HG02642 (cell line): ENCODE measurements at regions not wholly inside any gene's neighbourhood (a gene's known extent, or its start where the extent isn't known, plus 50 kb on each side); places are given as distances from the start of the nearest gene placed in this dataset.

Experiments used
- ATAC-seq: cut with Tn5 transposase; IDR thresholded peaks from one replicate; pipeline ENCODE4 v1.9.1; 2021; ENCODE audit warnings: mild to moderate bottlenecking; ENCODE audit not compliant: unreplicated experiment, poor library complexity

DNA sequence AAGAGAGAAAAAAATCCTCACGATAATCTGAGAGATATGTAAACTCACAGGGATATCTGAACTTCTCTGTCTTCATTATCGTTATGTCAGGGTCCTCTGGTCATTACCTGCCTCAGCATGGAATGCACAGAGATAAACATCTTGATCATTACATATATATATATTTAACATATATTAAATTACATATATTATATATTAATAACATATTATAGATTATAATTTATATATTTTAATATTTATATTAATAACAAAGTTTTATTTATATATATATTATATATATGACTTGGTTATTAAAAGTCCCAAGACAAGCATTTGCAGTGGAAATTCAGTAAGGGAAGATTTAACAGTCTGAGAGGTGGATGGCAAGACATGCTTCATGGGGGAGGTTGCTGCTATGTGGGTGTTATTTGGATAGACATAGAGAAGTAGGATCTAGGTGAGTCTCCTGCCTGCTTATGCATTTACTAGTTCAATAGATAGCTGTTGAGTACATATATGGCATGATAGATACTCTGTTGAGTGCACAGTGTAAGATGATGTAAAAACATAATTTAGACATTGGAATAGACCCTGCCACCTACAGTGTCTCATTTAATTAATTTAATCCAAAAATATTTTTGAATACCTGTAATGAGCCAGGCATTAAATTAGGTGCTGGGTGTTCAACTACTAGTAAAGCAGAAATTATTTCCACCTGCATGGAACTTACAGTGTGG lies 255.2 kb downstream of the RAD51AP2 start:
- ATAC-seq, result no peak

DNA sequence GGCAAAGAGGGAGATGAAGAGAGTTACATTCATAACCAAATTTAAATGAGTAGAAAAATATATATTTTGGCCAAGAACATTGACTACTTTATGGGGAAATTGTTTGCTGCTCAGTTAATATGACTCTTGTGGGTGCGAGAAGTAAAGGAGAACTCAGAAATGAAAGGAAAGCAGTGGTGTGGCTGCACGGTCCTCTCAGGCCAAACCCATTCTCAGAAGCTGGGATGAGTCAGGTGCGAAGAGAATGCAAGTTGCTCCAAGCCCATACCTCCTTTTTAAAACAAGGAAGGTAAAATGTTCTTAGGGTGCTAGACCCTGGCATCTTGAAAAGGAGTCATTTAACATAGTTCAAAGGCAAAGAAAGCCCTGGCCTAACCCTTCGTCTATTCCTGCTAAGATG lies 258.6 kb downstream of the RAD51AP2 start:
- no peak for ATAC-seq

DNA sequence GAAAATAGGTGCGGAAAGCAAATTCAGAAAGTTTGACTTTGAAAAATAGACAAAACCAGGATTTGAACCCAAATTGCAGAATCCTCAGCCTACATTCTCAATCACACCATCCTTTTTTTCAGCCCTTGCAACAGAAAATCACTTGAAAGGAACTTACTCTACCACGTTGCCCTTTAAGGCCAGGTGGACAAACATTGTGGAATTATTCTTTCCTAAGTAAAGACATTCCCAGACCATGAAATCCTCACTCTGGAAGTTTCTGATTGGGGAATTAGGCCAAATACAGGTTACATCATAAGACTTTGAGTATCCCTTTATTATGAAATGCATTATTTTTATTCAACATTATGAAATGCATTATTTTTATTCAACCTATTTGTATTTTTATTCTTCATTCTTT lies 259.4 kb downstream of the RAD51AP2 start:
- no peak for ATAC-seq

DNA sequence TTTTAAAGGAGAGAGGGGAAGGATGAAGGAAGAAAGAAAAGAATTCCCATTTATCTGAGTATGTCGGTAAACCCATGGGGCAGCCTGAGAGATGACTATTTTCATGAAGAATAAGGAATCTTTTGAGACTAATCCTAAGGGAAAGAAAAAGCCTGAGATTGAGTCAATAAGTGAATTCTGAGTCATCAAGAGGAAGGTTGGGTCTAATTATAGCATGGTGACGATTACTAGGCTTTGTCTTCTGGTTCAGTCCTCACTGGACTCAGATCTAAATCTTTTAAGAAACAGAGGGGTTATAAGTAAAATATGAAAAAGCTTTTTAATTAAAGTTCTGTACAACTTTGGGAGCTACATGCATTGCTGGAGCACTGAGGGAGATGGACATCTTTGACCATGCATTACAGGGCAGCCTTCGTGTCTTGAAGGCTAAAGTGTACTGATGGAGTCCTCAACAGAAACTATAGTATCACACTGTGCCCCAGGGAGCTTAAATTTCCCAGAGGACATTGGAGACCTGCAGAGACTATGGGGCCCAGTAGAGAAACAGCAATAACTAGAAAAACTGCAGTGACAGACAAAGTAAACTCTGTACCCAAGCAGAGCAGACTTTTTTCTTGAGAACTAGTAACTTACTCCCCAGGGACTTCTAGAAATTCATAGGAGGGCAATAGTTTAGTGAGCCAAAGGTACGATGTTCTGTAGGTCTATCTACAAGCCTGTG lies 260.9 kb downstream of the RAD51AP2 start:
- peak; percentile 53 for ATAC-seq

DNA sequence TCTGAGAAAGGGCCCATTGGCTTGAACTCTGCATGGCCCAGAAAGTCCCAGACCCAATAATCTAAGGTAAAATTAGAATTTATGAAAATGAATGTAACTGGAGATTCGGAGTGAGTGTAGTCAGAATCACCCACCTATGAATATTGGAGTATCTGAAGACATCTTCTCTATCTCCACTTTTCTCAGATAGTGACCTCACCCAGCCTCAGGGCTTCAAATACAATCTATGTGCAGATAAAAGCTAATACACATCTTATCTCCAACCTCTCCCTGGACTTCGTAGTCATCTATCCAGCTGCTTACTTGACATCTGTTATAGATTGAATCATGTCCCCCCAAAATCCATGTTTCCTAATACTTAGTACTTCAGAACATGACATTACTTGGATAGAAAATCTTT lies 263.2 kb downstream of the RAD51AP2 start:
- no peak for ATAC-seq

DNA sequence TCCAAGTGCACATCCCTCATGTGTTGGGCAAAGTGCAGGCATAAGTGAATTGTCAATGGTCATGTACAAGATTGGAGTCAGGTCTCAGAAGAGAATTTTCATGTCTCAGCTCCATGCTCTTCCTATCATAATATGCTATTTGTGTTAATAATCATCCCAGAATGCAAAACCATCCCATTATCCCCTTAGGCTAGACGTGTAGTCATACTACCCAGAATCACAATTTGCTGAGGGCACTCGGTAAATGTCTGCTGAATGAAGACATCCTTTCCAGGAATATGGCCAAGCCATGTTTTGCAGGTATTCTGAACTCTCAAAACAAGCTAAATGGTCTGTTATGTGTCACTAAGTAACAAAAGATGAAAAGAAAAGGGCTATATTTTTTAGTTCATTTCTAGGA lies 263.8 kb downstream of the RAD51AP2 start:
- ATAC-seq, result no peak

DNA sequence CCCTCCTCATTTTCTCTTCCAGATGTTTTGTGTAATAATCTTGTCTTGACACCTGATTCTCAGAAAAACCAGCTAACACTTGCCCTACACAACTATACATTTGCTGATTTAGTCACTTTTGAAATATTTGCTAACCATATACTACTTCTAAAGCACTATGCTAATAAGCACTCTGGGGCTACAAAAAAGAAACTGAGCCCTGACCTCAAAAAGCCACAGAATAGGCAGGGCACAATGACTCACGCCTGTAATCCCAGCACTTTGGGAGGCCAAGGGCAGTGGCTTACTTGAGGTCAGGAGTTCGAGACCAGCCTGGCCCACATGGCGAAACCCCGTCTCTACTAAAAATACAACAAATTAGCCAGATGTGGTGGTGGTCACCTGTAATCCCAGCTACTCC lies 266.0 kb downstream of the RAD51AP2 start:
- no peak for ATAC-seq

DNA sequence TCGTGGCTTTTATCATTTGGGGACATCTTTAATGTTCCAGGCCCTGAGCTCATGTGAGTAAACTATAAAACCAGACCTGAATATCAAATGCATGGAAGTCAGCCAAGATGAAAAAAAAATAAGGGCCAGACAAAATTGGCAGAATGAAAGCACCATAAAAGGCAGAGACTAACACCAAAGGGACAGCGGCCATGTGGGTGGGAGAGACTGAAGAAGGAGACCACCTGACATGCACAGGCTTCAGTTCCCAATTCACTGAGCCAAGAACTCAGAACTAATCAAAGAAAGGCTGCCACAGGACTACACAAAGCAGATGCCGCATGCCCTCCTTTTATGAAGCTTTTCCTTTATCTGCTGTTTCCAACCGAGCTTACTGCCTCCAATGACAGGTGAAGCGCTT lies 267.1 kb downstream of the RAD51AP2 start:
- ATAC-seq, result no peak

DNA sequence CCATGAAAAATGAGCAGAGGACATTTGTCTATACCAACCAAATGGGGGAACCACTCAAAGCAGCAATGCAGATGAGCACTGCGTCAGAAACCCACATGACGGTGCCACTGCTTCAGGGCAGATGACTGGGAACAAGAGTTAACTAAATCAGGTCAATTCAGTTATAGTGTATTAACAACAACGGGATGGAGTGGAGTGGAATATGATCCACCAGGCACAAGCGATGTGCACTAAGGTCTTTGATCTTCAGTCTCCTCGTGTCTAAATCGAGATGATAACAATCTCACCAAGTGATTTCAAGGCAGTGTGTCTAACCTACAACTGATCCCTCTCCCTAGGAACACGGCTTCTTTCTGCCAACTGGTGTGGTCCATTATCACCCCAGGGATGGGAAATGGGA lies 269.0 kb downstream of the RAD51AP2 start:
- no peak for ATAC-seq

DNA sequence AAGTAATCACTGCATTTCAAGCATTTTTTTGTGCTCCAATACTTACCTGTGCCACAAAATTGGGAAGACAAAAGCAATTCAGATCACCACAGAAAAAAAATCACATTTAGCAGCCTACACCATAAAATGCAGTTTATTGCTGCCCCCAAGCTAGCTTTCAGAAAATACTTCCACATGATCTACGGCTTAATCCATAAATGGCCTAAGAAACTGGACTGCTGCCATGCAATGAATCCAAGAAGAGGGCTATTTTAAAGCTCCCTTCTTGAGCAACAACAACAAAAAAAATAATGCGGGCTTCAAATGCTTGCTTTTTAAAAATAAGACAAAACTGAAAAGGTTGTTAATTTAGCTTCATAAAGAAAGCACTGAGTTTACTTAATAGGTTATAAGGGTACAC lies 272.3 kb downstream of the RAD51AP2 start:
- ATAC-seq, result no peak

DNA sequence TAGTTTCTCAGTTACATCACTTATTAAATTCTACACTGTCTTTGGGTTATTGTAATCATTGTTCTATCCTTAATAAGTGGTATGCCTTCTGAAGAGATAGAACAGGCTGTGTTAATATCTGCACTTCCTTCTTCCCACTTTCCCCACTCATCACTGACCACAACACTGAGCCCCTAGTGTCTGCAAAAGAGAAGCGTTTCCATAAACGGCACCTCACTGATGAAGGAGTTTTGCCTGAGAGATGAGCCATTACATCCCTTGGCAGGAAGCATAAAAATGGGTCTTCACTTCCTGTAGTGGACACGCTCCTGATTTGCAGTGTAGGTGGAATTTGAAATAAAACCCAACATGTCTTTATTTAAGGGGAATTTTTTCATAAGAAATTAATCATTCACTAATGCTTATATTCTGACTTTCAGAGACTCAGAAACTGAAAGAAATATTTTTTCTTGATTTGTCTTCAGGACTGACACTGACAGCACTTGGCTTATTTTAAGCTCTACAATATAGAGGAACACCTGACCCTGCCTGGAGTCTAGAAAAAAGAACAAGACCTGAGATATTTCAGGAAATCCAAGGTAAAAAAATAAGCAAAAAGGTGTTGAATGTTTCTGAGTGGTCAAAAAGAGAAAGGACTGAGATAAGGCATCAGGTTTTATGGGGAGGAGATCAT lies 275.3 kb downstream of the RAD51AP2 start:
- no peak for ATAC-seq

DNA sequence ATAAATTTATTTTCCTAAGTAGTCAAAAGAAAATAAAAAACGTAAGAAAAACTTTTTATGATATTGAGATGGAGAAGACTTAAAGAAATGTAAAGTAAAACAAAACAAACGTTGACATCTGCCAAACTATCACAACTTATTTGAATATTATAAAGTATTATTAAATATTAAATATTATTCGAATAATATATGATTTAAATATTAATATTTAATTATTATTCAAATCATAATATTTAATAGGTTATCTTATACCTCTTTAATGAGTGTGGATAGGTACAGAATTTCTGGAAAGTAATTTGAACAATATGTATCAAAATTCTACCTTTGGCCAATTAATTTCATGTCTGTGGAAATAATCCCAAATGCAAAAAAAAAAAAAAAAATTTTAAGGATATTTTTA lies 278.7 kb downstream of the RAD51AP2 start:
- ATAC-seq, result no peak

DNA sequence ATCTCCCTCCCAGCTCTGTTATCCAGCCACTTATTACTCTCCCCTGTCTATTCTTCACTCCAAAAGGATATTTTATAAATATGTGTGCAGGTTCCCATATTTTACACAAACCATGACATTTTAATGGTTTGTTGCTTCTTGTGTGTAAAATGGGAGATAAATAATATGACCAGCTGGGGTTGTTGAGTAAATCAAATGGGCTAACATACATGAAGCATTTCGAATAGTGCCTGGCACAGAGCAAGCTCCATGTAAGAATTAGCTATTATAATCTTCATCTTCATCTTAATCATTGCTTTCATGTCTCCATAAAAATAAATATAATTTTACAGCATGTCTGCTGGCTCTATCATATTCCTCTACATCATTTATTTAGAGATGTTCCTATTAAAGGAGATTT lies 283.1 kb downstream of the RAD51AP2 start:
- ATAC-seq, result no peak

DNA sequence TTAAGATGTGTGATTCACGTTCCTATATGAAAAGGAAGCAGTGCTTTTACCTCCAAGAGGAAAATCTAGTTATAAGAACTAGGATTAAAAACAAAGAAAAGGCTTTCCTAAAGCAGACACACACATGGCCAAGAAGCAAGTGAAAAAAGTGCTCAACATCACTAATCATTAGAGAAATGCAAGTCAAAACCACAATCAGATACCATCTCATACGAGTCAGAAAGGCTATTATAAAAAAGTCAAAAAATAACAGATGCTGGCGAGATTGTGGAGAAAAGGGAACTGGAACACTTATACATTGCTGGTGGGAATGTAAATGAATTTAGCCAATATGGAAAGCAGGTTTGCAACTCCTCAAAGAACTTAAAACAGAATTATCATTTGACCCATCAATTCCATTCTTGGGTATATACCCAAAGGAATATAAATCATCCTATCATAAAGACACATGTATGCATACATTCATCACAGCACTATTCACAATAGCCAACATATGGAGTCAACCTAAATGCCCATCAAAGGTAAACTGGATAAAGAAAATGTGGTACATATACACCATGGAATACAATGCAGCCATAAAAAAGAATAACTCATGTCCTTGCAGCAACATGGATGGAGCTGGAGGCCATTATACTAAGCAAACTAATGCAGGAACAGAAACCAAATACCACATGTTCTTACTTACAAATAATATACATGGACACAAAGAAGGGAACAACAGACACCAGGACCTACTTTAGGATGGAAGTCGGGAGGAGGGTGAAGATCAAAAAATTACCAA lies 285.3 kb downstream of the RAD51AP2 start:
- no peak for ATAC-seq

DNA sequence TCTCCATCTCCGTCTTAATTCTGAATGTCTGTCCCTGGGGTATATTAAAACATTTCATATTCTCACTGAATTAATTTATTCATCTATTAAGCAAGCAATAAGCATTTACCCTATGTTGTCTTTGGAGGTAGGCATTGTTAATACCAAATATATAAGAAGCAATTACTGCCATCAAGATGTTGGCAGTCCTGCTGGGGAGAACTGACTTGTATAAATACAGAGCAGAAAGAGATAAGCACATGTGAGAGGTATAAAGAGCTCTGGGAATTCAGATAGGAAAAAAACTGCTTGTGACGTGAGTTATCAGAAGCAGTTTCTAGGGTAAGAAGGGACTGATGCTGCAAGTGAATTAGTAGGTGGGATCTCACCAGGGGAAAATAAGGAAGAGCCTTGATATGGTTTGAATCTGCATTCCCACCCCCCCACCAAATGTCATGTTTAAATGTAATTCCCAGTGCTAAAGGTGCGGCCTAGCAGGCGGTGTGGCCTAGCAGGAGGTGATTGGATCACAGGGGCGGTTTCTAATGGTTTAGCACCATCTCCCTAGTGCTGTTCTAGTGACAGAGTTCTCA lies 286.8 kb downstream of the RAD51AP2 start:
- no peak for ATAC-seq

DNA sequence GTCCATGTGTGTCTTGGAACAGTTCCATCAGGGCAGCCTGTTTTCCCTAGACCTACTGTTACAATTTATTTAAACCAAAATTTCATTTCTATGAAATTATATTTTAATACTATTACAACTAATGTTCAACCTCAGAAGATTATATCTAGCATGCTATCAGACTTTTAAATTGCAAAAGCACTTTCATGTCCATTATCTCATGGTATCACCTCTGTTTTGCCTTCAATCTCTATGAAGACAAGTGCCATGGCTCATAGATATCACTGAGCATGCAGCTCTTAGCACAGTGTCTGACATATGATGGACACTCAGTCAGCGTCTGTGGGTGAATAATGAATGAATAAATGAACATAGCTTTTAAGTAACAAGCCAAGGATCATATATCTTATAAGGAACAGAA lies 288.8 kb downstream of the RAD51AP2 start:
- no peak for ATAC-seq

DNA sequence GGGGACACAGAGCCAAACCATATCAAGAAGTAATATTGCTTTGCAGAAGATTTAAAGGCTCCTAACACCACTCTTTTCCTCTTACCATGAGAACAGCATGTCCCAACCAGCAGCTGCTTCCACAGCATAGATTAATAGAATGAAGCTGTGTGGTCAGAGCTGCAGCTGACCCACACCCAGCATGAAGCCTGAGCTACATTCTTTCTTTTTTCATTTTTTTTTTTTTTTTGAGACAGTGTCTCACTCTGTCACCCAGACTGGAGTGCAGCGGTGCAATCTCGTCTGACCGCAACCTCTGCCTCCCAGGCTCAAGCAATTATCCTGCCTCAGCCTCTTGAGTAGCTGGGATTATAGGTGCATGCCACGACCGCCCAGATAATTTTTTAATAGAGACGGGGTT lies 289.8 kb downstream of the RAD51AP2 start:
- ATAC-seq, result no peak

DNA sequence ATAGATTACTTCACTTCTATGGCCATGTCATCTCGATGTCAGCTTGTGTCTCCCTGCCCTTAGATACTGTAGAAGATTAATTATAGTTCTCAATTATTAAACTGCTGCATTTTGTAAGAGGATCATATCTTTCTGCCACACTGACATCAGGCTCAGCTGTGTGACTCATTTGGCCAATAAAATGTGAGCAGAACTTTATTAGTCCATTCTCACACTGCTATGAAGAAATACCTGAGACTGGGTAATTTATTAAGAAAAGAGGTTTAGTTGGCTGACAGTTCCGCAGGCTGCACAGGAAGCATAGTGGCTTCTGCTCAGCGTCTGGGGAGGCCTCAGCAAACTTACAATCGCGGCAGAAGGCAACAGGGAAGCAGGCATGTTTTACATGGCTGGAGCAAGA lies 290.4 kb downstream of the RAD51AP2 start:
- ATAC-seq, result no peak

DNA sequence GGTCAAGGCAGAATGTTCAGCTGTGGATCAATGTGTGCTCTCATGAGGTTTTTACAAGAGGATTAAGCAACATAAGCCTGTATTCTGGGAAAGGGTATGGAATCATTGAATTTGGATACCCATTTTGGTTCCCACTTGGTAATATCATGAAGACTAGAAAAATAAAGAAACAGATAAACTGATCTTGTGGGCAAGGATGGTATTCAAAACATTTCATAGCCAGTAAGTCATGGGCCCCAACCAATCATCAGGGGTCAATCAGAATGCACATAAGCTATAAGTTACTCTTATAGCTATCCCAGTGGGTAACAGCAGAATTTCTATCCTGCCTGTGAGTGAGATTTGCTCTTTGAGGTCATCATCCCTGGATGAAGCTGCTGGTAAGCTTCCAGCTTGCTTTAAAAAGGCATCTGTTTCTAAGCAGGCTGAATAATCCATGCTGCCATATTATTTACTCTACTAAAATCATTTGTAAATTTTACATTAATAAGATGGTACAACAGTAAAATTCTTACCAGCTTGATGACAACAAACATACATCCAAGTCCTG lies 291.2 kb downstream of the RAD51AP2 start:
- no peak for ATAC-seq

DNA sequence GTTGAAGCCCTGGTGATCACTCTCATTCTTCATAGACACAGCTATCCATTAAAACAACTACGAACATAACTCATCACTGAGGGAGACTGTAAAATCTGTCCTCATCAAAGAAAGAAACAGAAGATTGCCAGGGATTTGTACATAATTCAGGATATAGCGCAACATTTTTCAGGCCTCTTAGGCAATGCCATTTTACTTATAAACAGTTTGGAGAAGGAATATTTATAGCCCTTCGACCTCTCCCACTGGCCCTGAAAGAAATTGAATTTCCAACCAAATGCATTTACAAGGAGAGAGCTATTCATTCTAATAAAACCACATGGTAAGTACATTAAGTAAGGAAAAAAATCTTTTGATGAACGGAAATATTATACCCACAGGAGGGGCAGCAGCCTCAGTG lies 295.0 kb downstream of the RAD51AP2 start:
- ATAC-seq, result no peak
